BLaER1 (cell line): ENCODE measurements at regions not wholly inside any gene's neighbourhood (a gene's known extent, or its start where the extent isn't known, plus 50 kb on each side); places are given as distances from the start of the nearest gene placed in this dataset.

Experiments
- H3K27ac ChIP-seq: shearing (Covaris generic); formaldehyde crosslinking; 2 replicates; pipeline ENCODE4 v1.8.1; 2022
- H3K27me3 ChIP-seq: shearing (Covaris generic); formaldehyde crosslinking; 2 replicates; pipeline ENCODE4 v1.8.1; 2022
- H3K36me3 ChIP-seq: shearing (Covaris generic); formaldehyde crosslinking; 2 replicates; pipeline ENCODE4 v1.8.1; 2022
- H3K4me1 ChIP-seq: shearing (Covaris generic); formaldehyde crosslinking; 2 replicates; pipeline ENCODE4 v1.8.1; 2022
- H3K4me2 ChIP-seq: shearing (Covaris generic); formaldehyde crosslinking; 2 replicates; pipeline ENCODE4 v1.8.1; 2022
- H3K4me3 ChIP-seq: shearing (Covaris generic); formaldehyde crosslinking; 2 replicates; pipeline ENCODE4 v1.8.1; 2022
- H3K9ac ChIP-seq: shearing (Covaris generic); formaldehyde crosslinking; 2 replicates; pipeline ENCODE4 v1.8.1; 2022
- H3K9me3 ChIP-seq: shearing (Covaris generic); formaldehyde crosslinking; 2 replicates; pipeline ENCODE4 v1.8.1; 2022
- H4K20me1 ChIP-seq: shearing (Covaris generic); formaldehyde crosslinking; 2 replicates; pipeline ENCODE4 v1.8.1; 2022
- Cebpa-rat ChIP-seq: shearing (Covaris generic); IDR thresholded peaks from 2 replicates; pipeline ENCODE4 v1.8.1; 2022

DNA sequence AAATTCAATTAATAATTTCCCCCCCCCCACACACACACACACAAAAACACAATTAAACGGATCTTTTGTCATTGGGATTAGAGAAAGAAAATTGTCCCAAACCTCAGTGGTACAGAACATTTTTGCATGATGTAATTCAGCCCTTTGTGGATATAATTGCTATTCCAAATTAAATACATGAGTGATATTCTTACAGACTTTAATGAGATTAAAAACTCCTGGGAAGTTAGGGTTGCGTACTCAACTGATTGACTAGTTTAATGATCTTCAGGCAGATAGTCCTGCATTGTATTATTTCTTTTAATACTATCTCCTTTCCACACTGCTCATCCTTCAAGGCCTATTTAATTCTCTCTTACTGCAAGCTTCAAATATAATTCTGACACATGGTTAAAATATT is 711.8 kb upstream of the LRFN5 start:
- Histone ChIP-seq H4K20me1 (no peaks in the 10 kb centered on the region), H3K27me3 (no peaks in the 10 kb centered on the region), H3K4me3 (no peak overlapping the region), H3K36me3 (no peaks in the 10 kb centered on the region), H3K4me1 (no peaks in the 10 kb centered on the region), H3K9me3 (no peaks in the 10 kb centered on the region), H3K9ac (no peak overlapping the region), H3K4me2 (no peak overlapping the region), H3K27ac (no peak overlapping the region)
- TF ChIP-seq Cebpa-rat, result no peak

DNA sequence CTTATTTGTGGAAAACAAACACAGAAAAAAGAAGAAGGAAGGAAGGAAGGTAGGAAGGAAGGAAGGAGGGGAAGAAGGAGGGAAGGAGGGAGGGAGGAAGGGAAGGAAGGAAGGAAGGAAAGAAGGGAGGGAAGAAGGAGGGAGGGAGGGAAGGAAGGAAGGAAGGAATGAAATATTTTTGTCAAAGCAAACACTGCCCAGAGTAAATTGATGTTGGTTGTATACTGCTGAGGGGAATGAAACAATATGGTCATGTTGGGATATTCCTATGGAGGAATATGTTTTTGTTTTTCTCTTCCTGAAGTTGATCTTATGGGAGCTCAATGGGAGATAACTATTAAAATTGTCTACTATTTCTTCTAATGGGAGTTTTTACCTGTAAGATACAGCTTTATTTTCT is 717.5 kb upstream of the LRFN5 start:
- no peaks in the 10 kb centered on the region for H3K36me3 ChIP-seq
- no peak for TF ChIP-seq Cebpa-rat
- no peak overlapping the region for H3K9ac ChIP-seq
- H4K20me1 ChIP-seq, result no peaks in the 10 kb centered on the region
- no peaks in the 10 kb centered on the region for H3K4me1 ChIP-seq
- no peak overlapping the region for H3K4me3 ChIP-seq
- no peaks in the 10 kb centered on the region for H3K9me3 ChIP-seq
- no peak overlapping the region for H3K27ac ChIP-seq
- H3K27me3 ChIP-seq, result no peaks in the 10 kb centered on the region
- no peak overlapping the region for H3K4me2 ChIP-seq

DNA sequence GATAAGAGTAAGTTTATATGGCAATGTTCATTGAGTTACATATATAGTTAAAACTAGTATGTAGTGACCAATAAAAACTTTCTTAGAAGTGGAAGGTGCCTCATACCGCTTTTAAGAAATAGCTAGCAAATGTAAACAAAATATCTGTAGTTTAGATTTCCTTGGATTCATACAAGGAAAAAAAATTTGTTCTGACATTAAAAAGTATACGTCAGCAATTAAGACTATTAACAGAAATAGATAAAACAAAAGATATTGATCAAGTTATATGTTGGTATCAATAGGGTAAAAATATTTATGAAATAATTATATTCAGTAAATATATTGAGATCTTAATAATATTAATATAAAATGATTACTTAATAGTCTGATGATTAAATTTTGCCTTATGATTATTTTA is 718.8 kb upstream of the LRFN5 start:
- Histone ChIP-seq H4K20me1 (no peaks in the 10 kb centered on the region), H3K9ac (no peak overlapping the region)

DNA sequence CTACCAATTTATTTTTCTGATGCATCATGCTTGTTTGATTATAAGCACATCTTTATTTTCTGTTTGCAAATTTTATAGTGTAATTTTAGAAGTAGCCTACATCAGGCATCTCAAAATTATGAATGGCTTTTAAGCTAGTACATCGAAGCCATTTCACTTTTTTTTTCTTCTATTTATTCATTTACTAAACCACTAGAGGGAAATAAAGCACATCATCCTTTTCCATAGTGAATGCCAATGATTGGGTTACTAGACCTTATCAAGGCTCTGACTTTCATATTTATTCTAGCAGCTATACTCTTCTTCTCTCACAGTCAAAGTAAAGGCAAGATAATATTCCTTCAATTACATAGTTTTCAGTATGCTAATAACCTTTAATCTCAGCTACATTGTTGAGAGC is 736.4 kb upstream of the LRFN5 start:
- Histone ChIP-seq H3K4me1 (no peaks in the 10 kb centered on the region), H3K27me3 (no peaks in the 10 kb centered on the region)
- TF ChIP-seq Cebpa-rat, result no peak

More for the DNA sequence above, 718.8 kb upstream of the LRFN5 start:
- Histone ChIP-seq H3K27ac (no peak overlapping the region), H3K9me3 (no peaks in the 10 kb centered on the region), H3K27me3 (no peaks in the 10 kb centered on the region), H3K36me3 (no peaks in the 10 kb centered on the region), H3K4me3 (no peak overlapping the region), H3K4me2 (no peak overlapping the region), H3K4me1 (no peaks in the 10 kb centered on the region)
- no peak for TF ChIP-seq Cebpa-rat

DNA sequence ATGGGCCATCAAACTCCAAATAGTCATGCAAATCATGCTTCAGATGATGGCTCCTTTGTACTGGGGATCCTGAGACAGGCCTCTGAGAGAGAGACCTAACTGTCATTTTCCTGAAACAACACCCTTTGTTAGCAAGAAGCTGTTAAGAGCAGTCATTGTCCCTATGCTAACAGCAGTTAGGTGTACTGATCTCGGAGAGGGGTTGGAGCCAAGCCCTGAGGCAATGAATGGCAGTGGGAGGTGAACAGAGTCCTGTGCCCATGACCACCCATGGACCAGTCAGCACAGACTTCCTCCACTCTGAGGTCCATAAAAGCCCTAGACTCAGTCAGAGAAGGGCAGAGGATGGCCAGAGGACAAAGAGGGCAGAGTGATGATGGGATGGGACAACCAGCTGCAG is 747.6 kb upstream of the LRFN5 start:
- peaks cover 11% of the 10 kb centered on the region for H3K9me3 ChIP-seq
- no peak overlapping the region for H3K4me2 ChIP-seq
- H3K36me3 ChIP-seq, result no peaks in the 10 kb centered on the region
- no peak overlapping the region for H3K9ac ChIP-seq
- TF ChIP-seq Cebpa-rat, result no peak
- H4K20me1 ChIP-seq, result no peaks in the 10 kb centered on the region
- H3K4me1 ChIP-seq, result no peaks in the 10 kb centered on the region
- no peak overlapping the region for H3K4me3 ChIP-seq
- no peaks in the 10 kb centered on the region for H3K27me3 ChIP-seq
- no peak overlapping the region for H3K27ac ChIP-seq

More for the DNA sequence above, 736.4 kb upstream of the LRFN5 start:
- Histone ChIP-seq H4K20me1 (no peaks in the 10 kb centered on the region), H3K36me3 (no peaks in the 10 kb centered on the region), H3K9ac (no peak overlapping the region), H3K4me3 (no peak overlapping the region), H3K9me3 (no peaks in the 10 kb centered on the region), H3K27ac (no peak overlapping the region), H3K4me2 (no peak overlapping the region)

DNA sequence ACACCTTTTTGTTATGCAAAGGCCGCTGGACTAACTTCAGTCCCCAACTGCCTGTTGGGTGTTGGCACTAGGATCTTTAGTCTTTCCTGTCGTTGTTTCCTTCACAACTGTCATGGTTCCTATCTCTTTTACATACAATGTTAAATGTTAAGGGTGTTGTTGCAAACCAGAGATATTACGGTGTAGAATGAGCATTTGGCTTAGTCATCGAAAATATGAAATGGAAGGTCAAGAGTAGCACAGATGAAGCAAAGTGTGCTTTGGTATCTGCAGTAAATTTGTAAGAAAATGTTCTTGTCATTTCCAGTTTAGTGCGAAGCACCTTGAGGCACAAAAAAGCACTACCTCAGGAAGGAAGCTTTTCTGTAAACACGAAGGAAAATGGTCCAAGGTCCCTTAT is 751.3 kb upstream of the LRFN5 start:
- TF ChIP-seq Cebpa-rat, result no peak
- Histone ChIP-seq H3K36me3 (no peaks in the 10 kb centered on the region), H3K27me3 (no peaks in the 10 kb centered on the region), H3K9me3 (peaks cover 11% of the 10 kb centered on the region), H3K9ac (no peak overlapping the region), H3K4me2 (no peak overlapping the region), H3K27ac (no peak overlapping the region), H3K4me3 (no peak overlapping the region), H4K20me1 (no peaks in the 10 kb centered on the region), H3K4me1 (no peaks in the 10 kb centered on the region)

DNA sequence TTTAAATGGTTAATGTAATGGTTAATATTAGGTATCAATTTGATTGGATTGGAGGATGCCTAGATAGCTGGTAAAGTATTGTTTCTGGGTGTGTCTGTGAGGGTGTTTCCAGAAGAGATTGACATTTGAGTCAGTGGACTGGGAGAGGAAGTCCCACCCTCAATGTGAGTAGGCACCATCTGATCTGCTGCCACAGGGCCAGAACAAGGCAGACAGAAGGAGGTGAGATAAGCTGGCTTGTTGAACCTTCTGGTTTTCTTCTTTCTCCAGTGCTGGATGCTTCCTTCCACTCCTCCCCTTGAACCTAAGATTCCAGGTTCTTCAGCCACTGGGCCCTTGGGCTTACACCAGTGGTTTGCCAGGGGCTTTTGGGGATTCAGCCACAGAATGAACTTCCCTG is 756.5 kb upstream of the LRFN5 start:
- Histone ChIP-seq H3K9me3 (no peaks in the 10 kb centered on the region), H4K20me1 (no peaks in the 10 kb centered on the region), H3K4me2 (no peak overlapping the region), H3K27me3 (no peaks in the 10 kb centered on the region), H3K27ac (no peak overlapping the region), H3K36me3 (no peaks in the 10 kb centered on the region), H3K9ac (no peak overlapping the region), H3K4me1 (no peaks in the 10 kb centered on the region), H3K4me3 (no peak overlapping the region)
- no peak for TF ChIP-seq Cebpa-rat

DNA sequence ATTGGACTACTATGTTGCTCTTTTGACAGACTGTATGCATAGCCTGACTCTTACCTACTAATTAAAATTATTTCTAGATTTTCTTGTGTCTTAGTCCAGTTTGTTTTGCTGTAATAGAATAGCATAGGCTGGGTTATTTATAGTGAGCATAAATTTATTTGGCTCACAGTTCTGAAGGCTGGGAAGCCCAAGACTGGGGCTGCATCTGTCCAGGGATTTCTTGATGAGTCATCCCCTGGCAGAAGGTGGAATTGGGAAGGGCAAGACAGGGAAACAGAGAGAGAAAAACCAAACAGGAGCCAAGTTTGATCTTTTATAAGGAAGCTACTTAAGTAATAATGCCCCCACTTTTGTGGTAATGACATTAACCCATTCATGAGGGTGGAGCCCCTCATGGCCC is 759.2 kb upstream of the LRFN5 start:
- no peaks in the 10 kb centered on the region for H3K36me3 ChIP-seq
- TF ChIP-seq Cebpa-rat, result no peak

DNA sequence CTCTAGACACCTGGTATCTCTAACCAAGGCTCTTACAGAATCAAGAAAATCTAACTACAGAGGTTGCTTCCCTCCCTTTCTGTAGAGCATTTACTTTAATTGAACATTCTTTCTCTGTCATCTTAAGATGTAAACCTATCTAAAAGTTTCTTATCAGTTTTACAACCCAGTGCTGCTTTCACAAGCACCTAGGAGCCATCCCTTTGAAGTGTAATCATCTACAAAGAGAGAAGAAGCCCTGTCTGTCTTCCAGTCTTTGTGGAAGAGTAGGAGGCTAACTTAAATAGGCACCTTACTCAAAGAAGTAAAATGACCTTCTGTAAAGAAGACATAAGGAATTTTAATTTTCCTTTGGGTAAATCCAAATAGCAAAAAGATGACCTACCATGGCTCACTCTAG is 763.9 kb upstream of the LRFN5 start:
- Histone ChIP-seq H3K4me3 (no peak overlapping the region), H3K9ac (no peak overlapping the region), H3K27ac (no peak overlapping the region), H3K36me3 (no peaks in the 10 kb centered on the region), H3K4me2 (no peak overlapping the region), H3K27me3 (no peaks in the 10 kb centered on the region), H4K20me1 (no peaks in the 10 kb centered on the region), H3K9me3 (no peaks in the 10 kb centered on the region), H3K4me1 (peaks cover 9% of the 10 kb centered on the region)
- TF ChIP-seq Cebpa-rat, result no peak

More for the DNA sequence above, 759.2 kb upstream of the LRFN5 start:
- Histone ChIP-seq H3K4me3 (no peak overlapping the region), H3K9me3 (no peaks in the 10 kb centered on the region), H3K27me3 (no peaks in the 10 kb centered on the region), H3K9ac (no peak overlapping the region), H3K27ac (no peak overlapping the region), H3K4me2 (no peak overlapping the region), H3K4me1 (no peaks in the 10 kb centered on the region), H4K20me1 (no peaks in the 10 kb centered on the region)

DNA sequence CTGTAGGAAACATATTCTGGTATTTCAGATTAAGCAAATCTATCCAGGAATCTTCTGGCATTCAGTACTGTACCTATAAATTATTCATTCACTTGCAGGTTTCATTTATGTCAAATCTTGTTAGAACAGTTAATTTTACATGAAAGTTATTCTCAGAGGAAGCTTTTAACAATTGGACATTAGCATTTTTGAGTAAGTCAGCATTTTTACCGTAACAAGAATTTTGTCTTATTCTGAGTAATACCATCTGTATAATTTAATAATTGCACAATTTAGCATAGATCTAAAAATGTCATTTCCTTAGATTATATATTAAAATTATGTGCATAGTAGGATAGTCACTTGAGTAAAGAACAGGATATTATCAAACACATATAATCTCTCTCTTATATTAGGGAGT is 764.8 kb upstream of the LRFN5 start:
- no peak overlapping the region for H3K4me2 ChIP-seq
- no peak overlapping the region for H3K27ac ChIP-seq
- H4K20me1 ChIP-seq, result no peaks in the 10 kb centered on the region
- peaks cover 9% of the 10 kb centered on the region for H3K4me1 ChIP-seq
- H3K27me3 ChIP-seq, result no peaks in the 10 kb centered on the region
- H3K36me3 ChIP-seq, result no peaks in the 10 kb centered on the region
- no peak for TF ChIP-seq Cebpa-rat
- no peaks in the 10 kb centered on the region for H3K9me3 ChIP-seq
- H3K4me3 ChIP-seq, result no peak overlapping the region
- H3K9ac ChIP-seq, result no peak overlapping the region

DNA sequence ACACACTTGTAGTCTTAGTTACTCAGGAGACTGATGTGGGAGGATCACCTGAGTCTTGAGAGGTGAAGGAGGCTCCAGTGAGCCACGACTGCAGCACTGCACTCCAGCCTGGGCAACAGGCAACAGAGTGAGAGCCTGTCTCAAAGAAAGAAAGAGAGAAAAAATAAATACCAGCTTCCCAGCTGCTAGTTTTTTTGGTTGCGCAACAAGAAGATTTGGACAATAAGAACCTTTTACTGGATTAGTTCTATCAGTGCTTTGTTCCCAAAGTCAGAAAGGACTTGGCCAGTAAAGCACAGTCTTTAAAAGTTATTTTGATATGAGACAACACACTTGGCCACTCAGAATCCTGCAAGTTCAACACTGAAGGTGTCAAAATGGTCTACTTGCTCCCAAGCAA is 768.1 kb upstream of the LRFN5 start:
- Histone ChIP-seq H3K9me3 (no peaks in the 10 kb centered on the region), H3K27me3 (no peaks in the 10 kb centered on the region), H3K4me2 (0 out of 2 replicates have a peak overlapping the region, but pooled peaks have one; percentile 14), H3K36me3 (no peaks in the 10 kb centered on the region), H3K27ac (no peak overlapping the region), H4K20me1 (no peaks in the 10 kb centered on the region), H3K4me3 (no peak overlapping the region), H3K4me1 (peaks cover 9% of the 10 kb centered on the region), H3K9ac (no peak overlapping the region)
- TF ChIP-seq Cebpa-rat, result peak; percentile 72; the same call in 1 of the 2 replicates
